ENCODE measurements at regions not wholly inside any gene's neighbourhood (a gene's known extent, or its start where the extent isn't known, plus 50 kb on each side); places are given as distances from the start of the nearest gene placed in this dataset.

DNA sequence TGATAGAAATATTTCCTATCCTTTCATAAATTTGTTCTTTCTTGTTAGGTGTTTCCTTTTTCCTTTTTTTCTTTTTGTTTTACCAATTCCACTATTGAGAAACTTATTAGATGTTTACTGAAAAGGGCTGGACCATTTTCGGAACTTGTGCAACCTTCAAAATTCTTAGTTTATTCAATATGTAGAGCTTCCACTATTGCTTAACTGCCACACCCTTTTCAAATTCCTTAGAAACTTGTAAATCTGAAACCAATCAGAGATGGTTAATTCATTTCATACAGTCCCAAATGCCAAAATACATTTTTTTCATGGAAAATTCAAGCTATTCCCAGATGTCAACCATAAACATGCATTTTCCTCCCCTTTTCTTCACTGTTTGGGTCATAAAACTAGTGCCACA lies 66.1 kb upstream of the SLC39A8 start:
- no peaks in the 10 kb centered on the region for H3K36me3 ChIP-seq (ENCODE audit: control insufficient read depth in 2 of 2, extremely low read depth in 1 of 2, insufficient read depth in 2 of 2, low read length in 2 of 2)
- H3K9me1 ChIP-seq (ENCODE audit: control insufficient read depth, extremely low read depth, insufficient read depth, low read length), result no peaks in the 10 kb centered on the region
- H3K4me2 ChIP-seq (ENCODE audit: control insufficient read depth, extremely low read depth, insufficient read depth, low read depth, low read length), result no peak overlapping the region
- H3K9ac ChIP-seq (ENCODE audit: control insufficient read depth, extremely low read depth, insufficient read depth, low read length), result no peak overlapping the region
- no peaks in the 10 kb centered on the region for H3K9me3 ChIP-seq (ENCODE audit: control insufficient read depth, low read depth, low read length)
- no peak for DNase-seq (ENCODE audit: low read depth, low spot score)
- no peaks in the 10 kb centered on the region for H4K20me1 ChIP-seq (ENCODE audit: control insufficient read depth, extremely low read depth, insufficient read depth, low read length)
- dilution Hi-C loops (cut with MboI; ENCODE audit: extremely low pct_ligation_motif_present, low sequenced_read_pairs), result no loop called here
- peaks cover 3% of the 10 kb centered on the region for H3K4me1 ChIP-seq (ENCODE audit: control insufficient read depth, extremely low read depth, insufficient read depth, low read length)
- FAIRE-seq, result no peak
- H3K27me3 ChIP-seq (ENCODE audit: control insufficient read depth, extremely low read depth, insufficient read depth, low read length), result no peaks in the 10 kb centered on the region
- TF ChIP-seq, protein P1, sequence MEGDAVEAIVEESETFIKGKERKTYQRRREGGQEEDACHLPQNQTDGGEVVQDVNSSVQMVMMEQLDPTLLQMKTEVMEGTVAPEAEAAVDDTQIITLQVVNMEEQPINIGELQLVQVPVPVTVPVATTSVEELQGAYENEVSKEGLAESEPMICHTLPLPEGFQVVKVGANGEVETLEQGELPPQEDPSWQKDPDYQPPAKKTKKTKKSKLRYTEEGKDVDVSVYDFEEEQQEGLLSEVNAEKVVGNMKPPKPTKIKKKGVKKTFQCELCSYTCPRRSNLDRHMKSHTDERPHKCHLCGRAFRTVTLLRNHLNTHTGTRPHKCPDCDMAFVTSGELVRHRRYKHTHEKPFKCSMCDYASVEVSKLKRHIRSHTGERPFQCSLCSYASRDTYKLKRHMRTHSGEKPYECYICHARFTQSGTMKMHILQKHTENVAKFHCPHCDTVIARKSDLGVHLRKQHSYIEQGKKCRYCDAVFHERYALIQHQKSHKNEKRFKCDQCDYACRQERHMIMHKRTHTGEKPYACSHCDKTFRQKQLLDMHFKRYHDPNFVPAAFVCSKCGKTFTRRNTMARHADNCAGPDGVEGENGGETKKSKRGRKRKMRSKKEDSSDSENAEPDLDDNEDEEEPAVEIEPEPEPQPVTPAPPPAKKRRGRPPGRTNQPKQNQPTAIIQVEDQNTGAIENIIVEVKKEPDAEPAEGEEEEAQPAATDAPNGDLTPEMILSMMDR (optimal IDR thresholded peaks at IDR 0.05 in 1 of 3, IDR thresholded peaks at IDR 0.05 in 1 of 3, conservative IDR thresholded peaks at IDR 0.05 in 1 of 3; ENCODE audit: extremely low read depth in 1 of 3, insufficient read depth in 2 of 3, low read length in 3 of 3), result no peak
- TF ChIP-seq EZH2 (IDR thresholded peaks at IDR 0.05; ENCODE audit: low read length), result no peak
- H3K27ac ChIP-seq (ENCODE audit: control insufficient read depth, insufficient read depth, low read length), result no peak overlapping the region
- no peak overlapping the region for H2AFZ ChIP-seq (ENCODE audit: control insufficient read depth, low read length)
- no peaks in the 10 kb centered on the region for H3K79me2 ChIP-seq (ENCODE audit: control insufficient read depth, insufficient read depth, low read length)
- H3K4me3 ChIP-seq (ENCODE audit: control insufficient read depth in 2 of 3, extremely low read depth in 1 of 3, insufficient read depth in 2 of 3, low read depth in 1 of 3, low read length in 3 of 3), result no peak overlapping the region

DNA sequence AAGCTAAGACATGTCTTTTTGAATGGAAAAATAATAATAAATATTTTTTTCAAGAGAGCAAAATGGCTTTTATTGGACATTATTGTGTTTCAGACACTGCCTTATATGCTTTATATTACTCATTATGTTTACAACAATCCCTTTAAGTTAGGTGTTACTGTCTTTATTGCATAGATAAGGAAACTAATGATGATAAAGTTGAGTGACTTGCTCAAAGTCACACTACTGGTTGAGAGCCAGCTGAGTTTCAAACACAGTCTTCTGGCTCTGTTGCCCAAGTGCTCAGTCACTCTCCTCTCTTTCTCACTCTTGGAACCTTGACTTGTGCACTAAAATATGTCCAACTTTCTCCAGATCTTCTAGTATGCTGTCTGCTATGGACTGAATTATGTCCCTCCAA lies 71.5 kb upstream of the SLC39A8 start:
- peak; percentile 17 for FAIRE-seq

More for the DNA sequence above, 71.5 kb upstream of the SLC39A8 start:
- no peak overlapping the region for H3K4me2 ChIP-seq (ENCODE audit: control insufficient read depth, extremely low read depth, insufficient read depth, low read depth, low read length)
- dilution Hi-C loops (cut with MboI; ENCODE audit: extremely low pct_ligation_motif_present, low sequenced_read_pairs), result no loop called here
- no peaks in the 10 kb centered on the region for H3K36me3 ChIP-seq (ENCODE audit: control insufficient read depth in 2 of 2, extremely low read depth in 1 of 2, insufficient read depth in 2 of 2, low read length in 2 of 2)
- no peaks in the 10 kb centered on the region for H3K9me3 ChIP-seq (ENCODE audit: control insufficient read depth, low read depth, low read length)
- no peak overlapping the region for H3K9ac ChIP-seq (ENCODE audit: control insufficient read depth, extremely low read depth, insufficient read depth, low read length)
- no peak overlapping the region for H3K4me3 ChIP-seq (ENCODE audit: control insufficient read depth in 2 of 3, extremely low read depth in 1 of 3, insufficient read depth in 2 of 3, low read depth in 1 of 3, low read length in 3 of 3)
- DNase-seq (ENCODE audit: low read depth, low spot score), result no peak
- no peak overlapping the region for H2AFZ ChIP-seq (ENCODE audit: control insufficient read depth, low read length)
- H3K79me2 ChIP-seq (ENCODE audit: control insufficient read depth, insufficient read depth, low read length), result no peaks in the 10 kb centered on the region
- TF ChIP-seq EZH2 (IDR thresholded peaks at IDR 0.05; ENCODE audit: low read length), result no peak
- TF ChIP-seq, protein P1 (optimal IDR thresholded peaks at IDR 0.05 in 1 of 3, IDR thresholded peaks at IDR 0.05 in 1 of 3, conservative IDR thresholded peaks at IDR 0.05 in 1 of 3; ENCODE audit: extremely low read depth in 1 of 3, insufficient read depth in 2 of 3, low read length in 3 of 3), result no peak
- H3K27me3 ChIP-seq (ENCODE audit: control insufficient read depth, extremely low read depth, insufficient read depth, low read length), result no peaks in the 10 kb centered on the region
- no peaks in the 10 kb centered on the region for H3K9me1 ChIP-seq (ENCODE audit: control insufficient read depth, extremely low read depth, insufficient read depth, low read length)
- H4K20me1 ChIP-seq (ENCODE audit: control insufficient read depth, extremely low read depth, insufficient read depth, low read length), result no peaks in the 10 kb centered on the region
- peaks cover 4% of the 10 kb centered on the region for H3K4me1 ChIP-seq (ENCODE audit: control insufficient read depth, extremely low read depth, insufficient read depth, low read length)
- H3K27ac ChIP-seq (ENCODE audit: control insufficient read depth, insufficient read depth, low read length), result no peak overlapping the region

Measured in keratinocyte (primary cell).